Breast epithelium (tissue), 3 donors: ENCODE measurements at regions not wholly inside any gene's neighbourhood (a gene's known extent, or its start where the extent isn't known, plus 50 kb on each side); places are given as distances from the start of the nearest gene placed in this dataset.

Experiments
- CTCF ChIP-seq, 3 donors: fragments of 450-650 bp; IDR thresholded peaks; one replicate each; pipeline ENCODE4 v1.5.1; 2016 to 2017; ENCODE audit warnings: antibody characterized with exemption in 3 of 3, mild to moderate bottlenecking in 3 of 3, moderate library complexity in 3 of 3
- POLR2A ChIP-seq: fragments of 450-650 bp; IDR thresholded peaks from one replicate; pipeline ENCODE4 v1.6.1; 2016; ENCODE audit warnings: antibody characterized with exemption, mild to moderate bottlenecking, moderate library complexity
- POLR2AphosphoS5 ChIP-seq, 3 donors: sonication (generic); formaldehyde crosslinking; IDR thresholded peaks; one replicate each; pipeline ENCODE4 v1.6.1; 2017; ENCODE audit warnings: antibody characterized with exemption in 3 of 3

DNA sequence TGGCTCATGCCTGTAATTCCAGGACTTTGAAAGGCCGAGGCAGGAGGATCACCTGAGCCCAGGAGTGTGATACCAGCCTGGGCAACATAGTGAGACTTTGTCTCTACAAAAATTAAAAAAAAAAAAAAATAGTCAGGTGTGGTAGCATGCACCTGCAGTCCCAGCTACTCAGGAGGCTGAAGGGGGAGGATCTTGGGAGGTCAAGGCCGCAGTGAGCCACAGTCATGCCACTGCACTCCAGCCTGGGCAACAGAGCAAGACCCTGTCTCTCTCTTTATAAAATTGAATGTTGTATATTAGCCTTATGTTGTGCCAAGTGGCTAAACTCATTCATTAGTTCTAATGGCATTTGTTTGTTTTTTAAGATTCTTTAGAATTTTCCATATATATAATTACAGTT lies 207.7 kb upstream of the COPS8 start:
- no peak for TF ChIP-seq CTCF (IDR thresholded peaks at IDR 0.05)
- no peak for TF ChIP-seq POLR2A
- TF ChIP-seq POLR2AphosphoS5 (IDR thresholded peaks at IDR 0.05) = no peak
